ENCODE measurements at regions not wholly inside any gene's neighbourhood (a gene's known extent, or its start where the extent isn't known, plus 50 kb on each side); places are given as distances from the start of the nearest gene placed in this dataset.

- no peak overlapping the region for H3K27ac ChIP-seq
- POLR2A ChIA-PET (ENCODE audit: low non-redundant PET) = no interaction called here
- CTCF ChIA-PET = no interaction called here
- no peak for TF ChIP-seq CTCF (conservative IDR thresholded peaks at IDR 0.05; ENCODE audit: low read depth)
- DNase-seq (ENCODE audit: low spot score) = no peak
Measured at GRCh38 chr16:26724189-26724588, 342.5 kb upstream of the C16orf82 start.

DNA sequence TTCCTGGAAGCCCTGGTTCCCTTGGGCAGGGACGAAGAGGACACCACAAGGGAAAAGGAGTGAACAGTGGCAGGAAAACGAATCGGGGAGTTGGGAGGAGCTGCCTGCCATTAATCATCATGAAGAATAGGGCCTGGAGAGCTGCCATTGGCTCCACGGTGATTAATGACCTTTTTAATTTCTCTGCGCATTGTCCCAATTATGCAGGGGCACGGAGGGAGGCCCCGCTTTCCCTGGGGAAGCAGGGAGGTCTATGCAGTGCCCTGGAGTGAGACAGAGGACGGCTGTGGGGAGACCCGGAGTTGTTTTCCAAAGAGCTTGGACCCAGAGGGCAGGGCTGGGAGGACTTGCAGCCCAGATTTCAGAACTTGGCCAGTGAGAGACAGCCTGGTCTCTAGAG lies 338.9 kb upstream of the C16orf82 start:
- TF ChIP-seq CTCF (conservative IDR thresholded peaks at IDR 0.05; ENCODE audit: low read depth) = no peak
- ChIA-PET CTCF (no interaction called here), POLR2A (ENCODE audit: low non-redundant PET) (no interaction called here)
- DNase-seq (ENCODE audit: low spot score) = no peak
- H3K27ac ChIP-seq = no peak overlapping the region

DNA sequence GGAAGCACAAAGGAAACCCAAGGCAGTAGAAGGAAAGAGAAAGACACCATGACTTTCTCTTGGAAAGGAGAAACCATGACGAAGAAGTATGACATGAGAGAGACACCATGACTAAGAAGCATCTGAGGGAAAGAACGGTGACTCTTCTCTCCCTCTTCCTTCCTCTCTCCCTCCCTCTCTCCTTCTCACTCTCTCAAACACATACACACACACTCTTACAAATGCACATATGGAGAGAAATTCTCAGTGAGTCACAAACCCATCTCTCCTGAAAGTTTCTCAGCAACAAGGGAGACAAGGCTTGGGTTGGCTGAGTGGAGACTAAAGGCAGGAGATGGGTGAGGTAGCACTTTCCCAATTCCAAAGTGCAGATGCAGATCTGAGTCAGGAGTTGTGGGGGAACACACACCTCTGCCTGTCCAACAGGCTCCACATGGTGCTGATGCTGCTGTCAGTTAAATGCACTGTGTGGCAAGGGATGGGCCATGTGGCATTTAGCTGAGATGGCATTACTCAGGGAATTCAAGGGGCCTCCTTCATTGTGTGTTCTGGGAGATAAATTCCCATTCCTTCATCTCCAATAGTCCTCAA lies 336.7 kb upstream of the C16orf82 start:
- POLR2A ChIA-PET (ENCODE audit: low non-redundant PET) = no interaction called here
- CTCF ChIA-PET = no interaction called here
- no peak for DNase-seq (ENCODE audit: low spot score)
- no peak overlapping the region for H3K27ac ChIP-seq
- no peak for TF ChIP-seq CTCF (conservative IDR thresholded peaks at IDR 0.05; ENCODE audit: low read depth)

GRCh38 chr16:26731729-26732128 lies 335.0 kb upstream of the C16orf82 start:
- H3K27ac ChIP-seq = no peak overlapping the region
- ChIA-PET CTCF (no interaction called here), POLR2A (ENCODE audit: low non-redundant PET) (no interaction called here)
- no peak for DNase-seq (ENCODE audit: low spot score)
- no peak for TF ChIP-seq CTCF (conservative IDR thresholded peaks at IDR 0.05; ENCODE audit: low read depth)

DNA sequence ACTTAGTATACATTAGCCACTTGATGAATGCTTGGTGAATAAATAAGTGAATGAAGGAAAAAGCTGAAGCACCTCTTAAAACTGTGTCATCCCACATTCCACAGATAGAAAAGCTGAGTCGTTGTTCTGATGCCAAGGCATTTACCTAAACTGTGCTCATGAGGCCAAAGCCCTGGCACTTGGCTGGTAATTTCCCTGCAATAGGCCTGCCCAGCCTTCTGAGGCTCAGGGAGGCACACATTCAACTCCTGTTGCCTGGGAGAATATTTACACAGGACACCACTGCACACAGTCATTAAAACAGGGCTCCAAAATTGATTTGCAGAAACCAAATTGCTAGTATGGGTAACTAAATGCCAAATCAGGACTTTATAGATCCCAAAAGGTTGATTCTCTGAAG lies 333.0 kb upstream of the C16orf82 start:
- no peak for DNase-seq (ENCODE audit: low spot score)
- H3K27ac ChIP-seq = no peak overlapping the region
- CTCF ChIA-PET = no interaction called here
- POLR2A ChIA-PET (ENCODE audit: low non-redundant PET) = no interaction called here
- no peak for TF ChIP-seq CTCF (conservative IDR thresholded peaks at IDR 0.05; ENCODE audit: low read depth)

DNA sequence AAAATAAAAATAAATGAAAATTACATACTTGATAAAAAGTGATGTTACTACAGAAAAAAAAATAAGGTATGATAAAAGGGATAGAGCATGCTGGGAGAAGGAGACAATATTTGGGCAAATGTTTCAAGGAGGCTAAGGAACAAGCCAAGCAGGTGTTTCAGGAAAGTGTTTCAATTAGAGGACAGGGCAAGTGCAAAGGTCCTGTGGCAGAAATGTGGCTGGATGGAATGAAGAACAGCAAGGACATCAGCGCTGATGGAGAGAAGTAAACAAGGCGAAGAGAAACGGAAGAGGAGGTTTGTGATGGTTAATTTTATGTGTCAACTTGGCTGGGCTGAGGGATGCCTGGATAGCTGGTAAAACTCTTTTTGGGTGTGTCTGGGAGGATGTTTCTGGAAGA lies 331.2 kb upstream of the C16orf82 start:
- no peak overlapping the region for H3K27ac ChIP-seq
- no peak for TF ChIP-seq CTCF (conservative IDR thresholded peaks at IDR 0.05; ENCODE audit: low read depth)
- no peak for DNase-seq (ENCODE audit: low spot score)
- POLR2A ChIA-PET (ENCODE audit: low non-redundant PET) = no interaction called here
- CTCF ChIA-PET = no interaction called here

DNA sequence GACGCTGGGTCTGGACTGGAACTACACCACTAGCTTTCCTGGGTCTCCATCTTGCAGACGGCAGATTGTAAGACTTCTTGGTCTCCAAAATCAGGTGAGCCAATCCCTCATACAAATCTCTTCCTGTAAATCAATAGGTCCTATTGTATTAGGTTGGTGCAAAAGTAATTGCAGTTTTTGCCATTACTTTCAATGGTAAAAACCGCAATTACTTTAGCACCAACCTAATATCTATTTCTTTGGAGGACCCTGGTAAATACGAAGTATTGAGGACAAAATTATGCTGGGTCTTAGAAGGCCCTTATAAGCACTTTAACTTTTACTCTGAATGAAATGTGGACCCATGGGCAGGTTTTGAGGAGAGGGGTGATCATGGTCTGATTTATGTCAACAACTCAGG lies 330.6 kb upstream of the C16orf82 start:
- no peak for DNase-seq (ENCODE audit: low spot score)
- CTCF ChIA-PET = interaction anchor here (0.5 kb wide), 1 partner anchor 724 kb away, joined by 3 read pairs; no protein-coding TSS in a partner anchor
- TF ChIP-seq CTCF (conservative IDR thresholded peaks at IDR 0.05; ENCODE audit: low read depth) = no peak
- POLR2A ChIA-PET (ENCODE audit: low non-redundant PET) = no interaction called here
- H3K27ac ChIP-seq = no peak overlapping the region
